CD4-positive, alpha-beta T cell (primary cell): ENCODE measurements at regions not wholly inside any gene's neighbourhood (a gene's known extent, or its start where the extent isn't known, plus 50 kb on each side); places are given as distances from the start of the nearest gene placed in this dataset.

Source experiments
- ATAC-seq: fragments of 200-7000 bp; cut with Tn5 transposase; one replicate; pipeline ENCODE4 v1.10.0; 2022; ENCODE audit warnings: mild to moderate bottlenecking; ENCODE audit not compliant: poor library complexity
- CTCF ChIA-PET: fragments of 350-600 bp; sonication (Branson Sonifier 250); formaldehyde crosslinking; loops from one replicate; lab custom pipeline; 2021; ENCODE audit warnings: antibody characterized with exemption, inconsistent platforms; lab: Charles Lee
- POLR2A ChIA-PET: fragments of 350-600 bp; sonication (Branson Sonifier 250); formaldehyde crosslinking; loops from one replicate; lab custom pipeline; 2021; ENCODE audit warnings: antibody characterized with exemption, inconsistent platforms; lab: Charles Lee
- DNase-seq, 14 experiments: peaks; one replicate each; pipeline ENCODE4 v3.0.0-alpha.2; 2013 to 2020; ENCODE audit warnings: mixed read lengths in 2 of 14
- H3K27ac ChIP-seq, 2 donors: one replicate each; pipeline versions ENCODE4 v1.5.1 to v1.7.0; 2013; ENCODE audit warnings: low read length in 2 of 2, low read depth in 1 of 2, mild to moderate bottlenecking in 1 of 2
- H3K27me3 ChIP-seq, 2 experiments: 1 replicate in 1 of 2; 2 replicates in 1 of 2; pipeline versions ENCODE4 v1.6.1 to v1.7.0; 2013; ENCODE audit warnings: low read length in 2 of 2, control low read depth in 1 of 2, mild to moderate bottlenecking in 1 of 2, moderate library complexity in 1 of 2; ENCODE audit not compliant: insufficient read depth in 2 of 2, control insufficient read depth in 1 of 2
- H3K36me3 ChIP-seq: one replicate; pipeline ENCODE4 v1.6.1; 2013; ENCODE audit warnings: low read length, control low read depth; ENCODE audit not compliant: insufficient read depth
- H3K4me1 ChIP-seq: one replicate; pipeline ENCODE4 v1.6.1; 2013; ENCODE audit warnings: low read length, control low read depth; ENCODE audit not compliant: insufficient read depth
- H3K4me3 ChIP-seq: one replicate; pipeline ENCODE4 v1.5.1; 2013; ENCODE audit warnings: mild to moderate bottlenecking, low read length, moderate library complexity
- H3K9me3 ChIP-seq, 2 experiments: 1 replicate in 1 of 2; 2 replicates in 1 of 2; pipeline versions ENCODE4 v1.6.1 to v1.7.0; 2013; ENCODE audit warnings: low read length in 2 of 2, mild to moderate bottlenecking in 2 of 2, control low read depth in 1 of 2, moderate library complexity in 1 of 2; ENCODE audit not compliant: control insufficient read depth in 1 of 2, insufficient read depth in 1 of 2
- H3K27ac Mint-ChIP-seq: one replicate; pipeline ENCODE4 v1.8.0; 2020; ENCODE audit warnings: mixed read lengths
- H3K27me3 Mint-ChIP-seq: one replicate; pipeline ENCODE4 v1.8.0; 2021; ENCODE audit warnings: mixed read lengths
- H3K36me3 Mint-ChIP-seq: one replicate; pipeline ENCODE4 v1.8.0; 2021; ENCODE audit warnings: low read depth, mixed read lengths
- H3K4me1 Mint-ChIP-seq: one replicate; pipeline ENCODE4 v1.8.0; 2021; ENCODE audit warnings: low read depth, mixed read lengths
- H3K4me3 Mint-ChIP-seq: one replicate; pipeline ENCODE4 v1.8.0; 2020; ENCODE audit warnings: mild to moderate bottlenecking, mixed read lengths
- H3K9me3 Mint-ChIP-seq: one replicate; pipeline ENCODE4 v1.8.0; 2020; ENCODE audit warnings: mixed read lengths
- CTCF ChIP-seq: fragments of 200-600 bp; IDR thresholded peaks from one replicate; pipeline ENCODE4 v1.8.0; 2022; ENCODE audit warnings: antibody characterized with exemption, mild to moderate bottlenecking
- intact Hi-C, 2 experiments: fragments of 100-400 bp; cut with DNase I in 1 of 2; cut with micrococcal nuclease in 1 of 2; formaldehyde crosslinking; loops; one replicate each; pipeline versions ENCODE4 v1.15.1 to v1.9.0; 2023 to 2025; cut with DNase I, micrococcal nuclease

- H3K4me3 Mint-ChIP-seq = no peak overlapping the region
- no peak for DNase-seq
- Histone ChIP-seq H3K36me3 (no peaks in the 10 kb centered on the region), H3K27ac (no peak overlapping the region), H3K4me3 (no peak overlapping the region), H3K9me3 (no peaks in the 10 kb centered on the region), H3K27me3 (no peaks in the 10 kb centered on the region), H3K4me1 (no peaks in the 10 kb centered on the region)
- intact Hi-C loops = no loop called here
- no peaks in the 10 kb centered on the region for H3K9me3 Mint-ChIP-seq
- H3K27me3 Mint-ChIP-seq = peaks cover 9% of the 10 kb centered on the region
- POLR2A ChIA-PET = no interaction called here
- CTCF ChIA-PET = no interaction called here
- H3K27ac Mint-ChIP-seq = no peak overlapping the region
- no peak for ATAC-seq
- no peak for TF ChIP-seq CTCF
- H3K36me3 Mint-ChIP-seq = no peaks in the 10 kb centered on the region
- H3K4me1 Mint-ChIP-seq = no peaks in the 10 kb centered on the region
Measured at GRCh38 chr3:152899306-152899705, 64.4 kb downstream of the P2RY1 start.

DNA sequence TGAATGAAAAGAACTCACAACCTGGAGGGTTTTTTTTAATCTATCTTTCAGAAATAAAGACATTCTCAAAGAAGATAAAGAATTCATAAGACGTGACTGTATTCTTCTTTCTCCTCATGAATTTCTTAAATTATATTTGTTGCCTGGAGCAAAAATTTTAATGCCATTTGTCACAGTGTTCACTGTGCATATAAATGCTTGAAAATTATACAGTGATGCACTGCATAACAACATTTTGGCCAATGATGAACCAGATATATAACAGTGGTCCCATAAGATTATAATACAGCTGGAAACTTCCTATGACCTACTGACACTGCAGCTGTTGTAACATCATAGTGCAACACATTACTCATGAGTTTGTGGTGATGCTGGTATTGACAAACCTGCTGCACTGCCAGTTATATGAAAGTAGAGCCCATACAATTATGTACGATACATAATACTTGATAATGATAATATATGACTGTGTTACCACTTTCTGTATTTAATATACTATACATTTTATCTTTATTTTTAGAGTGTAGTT is 67.3 kb downstream of the P2RY1 start:
- Mint-ChIP-seq H3K4me1 (no peaks in the 10 kb centered on the region), H3K9me3 (peaks cover 2% of the 10 kb centered on the region), H3K27ac (no peak overlapping the region), H3K36me3 (no peaks in the 10 kb centered on the region), H3K27me3 (peaks cover 4% of the 10 kb centered on the region), H3K4me3 (no peak overlapping the region)
- no peak overlapping the region for H3K4me3 ChIP-seq
- no peaks in the 10 kb centered on the region for H3K4me1 ChIP-seq
- CTCF ChIA-PET = no interaction called here
- no peak overlapping the region for H3K27ac ChIP-seq
- intact Hi-C loops = no loop called here
- H3K27me3 ChIP-seq = no peaks in the 10 kb centered on the region
- no peak for TF ChIP-seq CTCF
- no peaks in the 10 kb centered on the region for H3K9me3 ChIP-seq
- no peaks in the 10 kb centered on the region for H3K36me3 ChIP-seq
- no peak for DNase-seq
- no peak for ATAC-seq
- POLR2A ChIA-PET = no interaction called here

GRCh38 chr3:152905631-152906030 is 70.7 kb downstream of the P2RY1 start:
- ChIA-PET CTCF (no interaction called here), POLR2A (no interaction called here)
- no peak for ATAC-seq
- Histone ChIP-seq H3K4me3 (no peak overlapping the region), H3K9me3 (no peaks in the 10 kb centered on the region), H3K4me1 (no peaks in the 10 kb centered on the region), H3K27me3 (no peaks in the 10 kb centered on the region), H3K36me3 (no peaks in the 10 kb centered on the region), H3K27ac (no peak overlapping the region)
- no peak for TF ChIP-seq CTCF
- H3K4me1 Mint-ChIP-seq = no peaks in the 10 kb centered on the region
- H3K27me3 Mint-ChIP-seq = peaks cover 1% of the 10 kb centered on the region
- peaks cover 2% of the 10 kb centered on the region for H3K9me3 Mint-ChIP-seq
- no peaks in the 10 kb centered on the region for H3K36me3 Mint-ChIP-seq
- H3K4me3 Mint-ChIP-seq = no peak overlapping the region
- no peak for DNase-seq
- H3K27ac Mint-ChIP-seq = no peak overlapping the region
- intact Hi-C loops = no loop called here
